OCI-LY3 (cell line): ENCODE measurements at regions not wholly inside any gene's neighbourhood (a gene's known extent, or its start where the extent isn't known, plus 50 kb on each side); places are given as distances from the start of the nearest gene placed in this dataset.

Experiments used
- H2AFZ ChIP-seq: fragments of 200-600, 300-600 bp; shearing (Covaris generic); 2 replicates; pipeline ENCODE4 v1.6.0; 2014; ENCODE audit warnings: antibody characterized with exemption, low read depth, low read length
- H3K27ac ChIP-seq: fragments of 200-600, 300-600 bp; sonication (generic); 2 replicates; pipeline ENCODE4 v1.5.1; 2014; ENCODE audit warnings: mild to moderate bottlenecking, low read length, moderate library complexity, mixed read lengths
- H3K27me3 ChIP-seq: fragments of 200-600, 300-600 bp; sonication (generic); 2 replicates; pipeline ENCODE4 v1.6.1; 2014; ENCODE audit warnings: low read depth, low read length, mixed read lengths
- H3K36me3 ChIP-seq: fragments of 200-600, 300-600 bp; sonication (generic); replicated peaks from 2 replicates; pipeline ENCODE3; 2014; ENCODE audit warnings: low read depth, low read length, mixed read lengths
- H3K4me1 ChIP-seq: fragments of 300-600, 200-600 bp; sonication (generic); 2 replicates; pipeline ENCODE4 v1.6.1; 2014; ENCODE audit warnings: low read length, mixed read lengths
- H3K4me2 ChIP-seq: fragments of 200-600, 300-600 bp; sonication (generic); 2 replicates; pipeline ENCODE4 v1.6.1; 2014; ENCODE audit warnings: low read length, mixed read lengths
- H3K4me3 ChIP-seq: fragments of 300-600, 200-600 bp; sonication (generic); 2 replicates; pipeline ENCODE4 v1.5.1; 2014; ENCODE audit warnings: antibody characterized with exemption, mild to moderate bottlenecking, low read length, moderate library complexity
- H3K79me2 ChIP-seq: fragments of 300-600, 200-600 bp; shearing (Covaris generic); 2 replicates; pipeline ENCODE4 v1.6.1; 2014; ENCODE audit warnings: mild to moderate bottlenecking, low read length, mixed read lengths
- H3K9ac ChIP-seq: fragments of 300-600, 200-600 bp; shearing (Covaris generic); 2 replicates; pipeline ENCODE4 v1.6.0; 2014; ENCODE audit warnings: mild to moderate bottlenecking, low read length, moderate library complexity
- H3K9me3 ChIP-seq: fragments of 200-600, 300-600 bp; shearing (Covaris generic); 2 replicates; pipeline ENCODE4 v1.6.1; 2014; ENCODE audit warnings: low read length, mixed read lengths; ENCODE audit not compliant: insufficient read depth
- H4K20me1 ChIP-seq: fragments of 200-600, 300-600 bp; sonication (generic); 2 replicates; pipeline ENCODE4 v1.6.1; 2016; ENCODE audit warnings: low read length, mixed read lengths; ENCODE audit not compliant: insufficient read depth
- CTCF ChIP-seq: fragments of 200-600, 300-600 bp; sonication (generic); IDR thresholded peaks from 2 replicates; pipeline ENCODE4 v1.5.1; 2014; ENCODE audit warnings: antibody characterized with exemption, low read length, low read depth
- EZH2phosphoT487 ChIP-seq: fragments of 200-600 bp; shearing (Covaris generic); IDR thresholded peaks from 2 replicates; pipeline ENCODE4 v1.6.1; 2018; ENCODE audit warnings: antibody characterized with exemption, mixed run types, low read depth

- no peaks in the 10 kb centered on the region for H3K79me2 ChIP-seq
- H3K4me1 ChIP-seq = no peaks in the 10 kb centered on the region
- no peak overlapping the region for H2AFZ ChIP-seq
- H4K20me1 ChIP-seq = no peaks in the 10 kb centered on the region
- H3K4me2 ChIP-seq = no peak overlapping the region
- no peaks in the 10 kb centered on the region for H3K9me3 ChIP-seq
- no peak overlapping the region for H3K9ac ChIP-seq
- no peaks in the 10 kb centered on the region for H3K36me3 ChIP-seq
- H3K27me3 ChIP-seq = no peaks in the 10 kb centered on the region
- H3K27ac ChIP-seq = no peak overlapping the region
- TF ChIP-seq EZH2phosphoT487 = no peak
- TF ChIP-seq CTCF = no peak
- no peak overlapping the region for H3K4me3 ChIP-seq
These were observed 145.7 kb upstream of the HDAC4 start for GRCh38 chr2:239546541-239546940.

DNA sequence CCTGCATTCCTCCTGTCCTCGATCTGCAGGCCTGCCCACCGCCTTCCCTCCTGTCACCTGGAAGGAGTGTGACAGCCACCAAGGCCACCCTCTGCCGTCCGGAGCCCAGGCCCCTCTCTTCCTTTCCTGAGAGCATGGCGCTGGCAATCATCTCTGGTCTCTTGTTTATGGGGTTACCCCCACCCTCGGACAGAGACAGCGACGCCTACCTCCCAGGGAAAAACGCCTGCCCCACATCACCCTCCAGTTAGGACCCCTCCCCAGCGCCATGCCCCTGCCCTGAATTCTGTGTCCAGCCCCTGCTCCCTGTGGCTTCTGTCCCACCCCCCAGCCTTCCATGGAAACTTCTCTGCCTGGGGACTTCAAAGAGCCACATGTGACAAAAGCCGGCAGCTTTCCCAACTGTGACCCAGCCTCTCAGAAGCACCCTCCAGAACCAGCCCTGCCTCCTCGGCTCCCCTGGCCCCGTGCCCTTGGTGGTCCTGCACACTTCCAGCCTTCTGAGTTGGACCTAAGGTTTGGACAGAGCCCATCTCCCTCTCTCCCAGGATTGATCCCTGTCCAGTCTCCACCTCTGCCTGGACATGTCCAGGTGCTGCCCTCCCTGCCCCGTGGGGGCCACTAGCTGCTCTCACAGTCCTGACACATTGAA, 145.0 kb upstream of the HDAC4 start:
- H2AFZ ChIP-seq = no peak overlapping the region
- no peak overlapping the region for H3K9ac ChIP-seq
- H3K27me3 ChIP-seq = no peaks in the 10 kb centered on the region
- no peaks in the 10 kb centered on the region for H3K9me3 ChIP-seq
- TF ChIP-seq EZH2phosphoT487 (no peak), CTCF (no peak)
- no peak overlapping the region for H3K4me3 ChIP-seq
- H3K79me2 ChIP-seq = no peaks in the 10 kb centered on the region
- H3K36me3 ChIP-seq = no peaks in the 10 kb centered on the region
- H3K27ac ChIP-seq = no peak overlapping the region
- H3K4me1 ChIP-seq = no peaks in the 10 kb centered on the region
- H4K20me1 ChIP-seq = no peaks in the 10 kb centered on the region
- H3K4me2 ChIP-seq = no peak overlapping the region

GRCh38 chr2:239544918-239545465, 144.2 kb upstream of the HDAC4 start:
- TF ChIP-seq CTCF = no peak
- TF ChIP-seq EZH2phosphoT487 = no peak
- Histone ChIP-seq H3K27ac (no peak overlapping the region), H2AFZ (no peak overlapping the region), H3K4me3 (no peak overlapping the region), H3K79me2 (no peaks in the 10 kb centered on the region), H3K27me3 (no peaks in the 10 kb centered on the region), H3K4me1 (no peaks in the 10 kb centered on the region), H3K9me3 (no peaks in the 10 kb centered on the region), H3K4me2 (no peak overlapping the region), H3K9ac (no peak overlapping the region), H4K20me1 (no peaks in the 10 kb centered on the region), H3K36me3 (no peaks in the 10 kb centered on the region)

DNA sequence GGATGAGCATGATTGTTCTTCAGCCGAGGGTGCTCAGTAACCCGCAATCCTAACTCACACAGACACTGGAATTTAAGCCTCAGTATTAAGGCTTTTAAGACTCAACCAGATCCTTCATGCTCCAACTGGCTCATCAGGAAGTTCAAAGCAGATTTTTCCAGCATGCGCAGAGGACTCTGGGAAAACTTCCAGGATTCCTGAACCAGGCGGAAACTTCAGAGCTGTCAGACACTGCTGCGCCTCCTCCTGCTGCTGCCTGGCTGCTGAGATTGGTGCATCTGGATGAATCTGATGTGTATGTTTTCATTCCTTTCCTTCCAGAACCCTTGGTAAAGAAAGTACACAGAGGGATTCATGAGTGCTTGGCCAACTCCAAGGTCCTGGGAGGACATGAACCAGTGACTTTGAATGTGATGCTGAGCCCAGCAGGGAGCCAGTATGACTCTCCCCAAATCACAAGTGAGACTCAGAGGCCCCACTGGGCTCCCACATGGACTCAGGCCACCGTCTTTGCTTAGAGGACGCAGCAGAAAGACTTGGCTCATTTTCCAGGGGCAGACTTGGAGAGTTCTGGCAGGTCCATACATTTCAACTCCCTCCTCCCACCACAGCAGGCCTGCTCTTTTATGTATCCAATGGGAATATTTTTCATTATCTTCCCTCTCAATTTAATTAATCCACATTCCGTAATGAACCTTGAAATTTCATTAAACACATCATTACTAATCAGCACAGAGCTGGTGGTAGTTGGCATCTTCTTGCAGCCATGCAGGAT, 143.5 kb upstream of the HDAC4 start:
- Histone ChIP-seq H3K9ac (no peak overlapping the region), H3K36me3 (no peaks in the 10 kb centered on the region), H4K20me1 (no peaks in the 10 kb centered on the region), H3K79me2 (no peaks in the 10 kb centered on the region), H2AFZ (no peak overlapping the region), H3K4me3 (no peak overlapping the region), H3K4me2 (no peak overlapping the region), H3K9me3 (no peaks in the 10 kb centered on the region), H3K4me1 (no peaks in the 10 kb centered on the region), H3K27me3 (no peaks in the 10 kb centered on the region), H3K27ac (no peak overlapping the region)
- no peak for TF ChIP-seq EZH2phosphoT487
- no peak for TF ChIP-seq CTCF
